WTC11 (cell line): ENCODE measurements at regions not wholly inside any gene's neighbourhood (a gene's known extent, or its start where the extent isn't known, plus 50 kb on each side); places are given as distances from the start of the nearest gene placed in this dataset.

ENCODE experiments used
- ATAC-seq: fragments of 200-7000 bp; cut with Tn5 transposase; 2 replicates; pipeline ENCODE4 v1.10.0; 2021; ENCODE audit warnings: mild to moderate bottlenecking, moderate library complexity
- CTCF ChIA-PET: fragments of 300-600 bp; sonication (Branson Sonifier 250); formaldehyde crosslinking; loops from one replicate; lab custom pipeline; 2021; ENCODE audit warnings: antibody characterized with exemption; lab: Charles Lee
- POLR2A ChIA-PET: fragments of 350-600 bp; sonication (Branson Sonifier 250); formaldehyde crosslinking; loops from one replicate; lab custom pipeline; 2021; ENCODE audit warnings: antibody characterized with exemption; lab: Charles Lee
- DNase-seq: peaks from one replicate; pipeline ENCODE4 v3.0.0; 2021; ENCODE audit warnings: low spot score
- H3K27ac Mint-ChIP-seq: 2 replicates; pipeline ENCODE4 v1.8.0; 2021; ENCODE audit warnings: mixed read lengths
- H3K27me3 Mint-ChIP-seq: 2 replicates; pipeline ENCODE4 v1.8.0; 2021; ENCODE audit warnings: low read depth, mild to moderate bottlenecking, moderate library complexity, mixed read lengths
- H3K36me3 Mint-ChIP-seq: 2 replicates; pipeline ENCODE4 v1.8.0; 2021; ENCODE audit warnings: mixed read lengths
- H3K4me1 Mint-ChIP-seq: 2 replicates; pipeline ENCODE4 v1.8.0; 2022; ENCODE audit warnings: mixed read lengths
- H3K4me3 Mint-ChIP-seq: 2 replicates; pipeline ENCODE4 v1.8.0; 2021; ENCODE audit warnings: mild to moderate bottlenecking, moderate library complexity, mixed read lengths
- H3K9me3 Mint-ChIP-seq: 2 replicates; pipeline ENCODE4 v1.8.0; 2021; ENCODE audit warnings: mixed read lengths
- AR ChIP-seq: fragments of 250-450 bp; sonication (Bioruptor Pico); IDR thresholded peaks from 2 replicates; pipeline ENCODE4 v1.9.0; 2021; ENCODE audit warnings: mild to moderate bottlenecking
- ATF3 ChIP-seq: sonication (generic); formaldehyde crosslinking; conservative IDR thresholded peaks from 2 replicates; pipeline ENCODE4 v1.8.1; 2022; ENCODE audit warnings: mild to moderate bottlenecking, missing genetic modification reagents
- ATF6 ChIP-seq: sonication (generic); formaldehyde crosslinking; IDR thresholded peaks from 2 replicates; pipeline ENCODE4 v1.8.1; 2023; ENCODE audit warnings: mild to moderate bottlenecking, missing genetic modification reagents
- CREM ChIP-seq: sonication (generic); formaldehyde crosslinking; IDR thresholded peaks from 2 replicates; pipeline ENCODE4 v1.8.1; 2022; ENCODE audit warnings: mild to moderate bottlenecking, missing genetic modification reagents, moderate library complexity
- E2F4 ChIP-seq: sonication (generic); formaldehyde crosslinking; IDR thresholded peaks from 2 replicates; pipeline ENCODE4 v1.8.1; 2022; ENCODE audit warnings: low read depth, mild to moderate bottlenecking, moderate library complexity, missing genetic modification reagents, borderline replicate concordance
- ELF4 ChIP-seq: sonication (generic); formaldehyde crosslinking; IDR thresholded peaks from 2 replicates; pipeline ENCODE4 v1.8.1; 2022; ENCODE audit warnings: low read depth, mild to moderate bottlenecking, moderate library complexity, missing genetic modification reagents
- ERG ChIP-seq: fragments of 250-450 bp; sonication (Bioruptor Pico); IDR thresholded peaks from 2 replicates; pipeline ENCODE4 v1.8.0; 2021; ENCODE audit warnings: mild to moderate bottlenecking
- ESRRA ChIP-seq: sonication (generic); formaldehyde crosslinking; IDR thresholded peaks from 2 replicates; pipeline ENCODE4 v1.8.1; 2022; ENCODE audit warnings: mild to moderate bottlenecking, missing genetic modification reagents, borderline replicate concordance
- FOXK1 ChIP-seq: sonication (generic); formaldehyde crosslinking; IDR thresholded peaks from 2 replicates; pipeline ENCODE4 v1.8.0; 2022; ENCODE audit warnings: mild to moderate bottlenecking, moderate library complexity, missing genetic modification reagents
- GABPB1 ChIP-seq: sonication (generic); formaldehyde crosslinking; IDR thresholded peaks from 2 replicates; pipeline ENCODE4 v1.8.1; 2023; ENCODE audit warnings: mild to moderate bottlenecking, missing genetic modification reagents
- IRF2 ChIP-seq: sonication (generic); formaldehyde crosslinking; IDR thresholded peaks from 2 replicates; pipeline ENCODE4 v1.8.0; 2022; ENCODE audit warnings: low read depth, missing genetic modification reagents, borderline replicate concordance
- JAZF1 ChIP-seq: fragments of 250-450 bp; sonication (Bioruptor Pico); IDR thresholded peaks from 2 replicates; pipeline ENCODE4 v1.9.0; 2021; ENCODE audit warnings: moderate library complexity, mild to moderate bottlenecking, inconsistent platforms
- KAT7 ChIP-seq: sonication (generic); formaldehyde crosslinking; IDR thresholded peaks from 2 replicates; pipeline ENCODE4 v1.8.1; 2023; ENCODE audit warnings: missing genetic modification reagents, mild to moderate bottlenecking, borderline replicate concordance
- NFATC4 ChIP-seq: fragments of 250-450 bp; sonication (Bioruptor Pico); IDR thresholded peaks from 2 replicates; pipeline ENCODE4 v1.9.0; 2021; ENCODE audit warnings: mild to moderate bottlenecking
- NFE2L1 ChIP-seq: sonication (generic); formaldehyde crosslinking; IDR thresholded peaks from 2 replicates; pipeline ENCODE4 v1.8.1; 2023; ENCODE audit warnings: missing genetic modification reagents
- OVOL2 ChIP-seq: fragments of 250-450 bp; sonication (Bioruptor Pico); IDR thresholded peaks from 2 replicates; pipeline ENCODE4 v1.9.0; 2021; ENCODE audit warnings: mild to moderate bottlenecking, borderline replicate concordance
- SMAD4 ChIP-seq: sonication (generic); formaldehyde crosslinking; IDR thresholded peaks from 2 replicates; pipeline ENCODE4 v1.8.0; 2022; ENCODE audit warnings: mild to moderate bottlenecking, missing genetic modification reagents
- SOX15 ChIP-seq: fragments of 250-450 bp; sonication (Bioruptor Pico); IDR thresholded peaks from 2 replicates; pipeline ENCODE4 v1.9.0; 2021; ENCODE audit warnings: mild to moderate bottlenecking
- TCF7 ChIP-seq: sonication (generic); formaldehyde crosslinking; IDR thresholded peaks from 2 replicates; pipeline ENCODE4 v1.8.0; 2022; ENCODE audit warnings: mild to moderate bottlenecking, low read depth, missing genetic modification reagents, moderate library complexity
- TEAD4 ChIP-seq: sonication (generic); formaldehyde crosslinking; IDR thresholded peaks from 2 replicates; pipeline ENCODE4 v1.8.0; 2022; ENCODE audit warnings: mild to moderate bottlenecking, missing genetic modification reagents
- ZBTB43 ChIP-seq: sonication (generic); formaldehyde crosslinking; IDR thresholded peaks from 2 replicates; pipeline ENCODE4 v1.8.1; 2023; ENCODE audit warnings: mild to moderate bottlenecking, missing genetic modification reagents
- ZNF121 ChIP-seq: sonication (generic); formaldehyde crosslinking; IDR thresholded peaks from 2 replicates; pipeline ENCODE4 v1.8.0; 2023; ENCODE audit warnings: missing genetic modification reagents
- ZNF138 ChIP-seq: sonication (generic); formaldehyde crosslinking; conservative IDR thresholded peaks from 2 replicates; pipeline ENCODE4 v1.8.1; 2022; ENCODE audit warnings: mild to moderate bottlenecking, moderate library complexity, missing genetic modification reagents
- ZNF317 ChIP-seq: sonication (generic); formaldehyde crosslinking; IDR thresholded peaks from 2 replicates; pipeline ENCODE4 v1.8.1; 2023; ENCODE audit warnings: low read depth, mild to moderate bottlenecking, moderate library complexity, missing genetic modification reagents, borderline replicate concordance
- ZNF396 ChIP-seq: fragments of 250-450 bp; sonication (Bioruptor Pico); IDR thresholded peaks from 2 replicates; pipeline ENCODE4 v1.8.0; 2021; ENCODE audit warnings: mild to moderate bottlenecking, moderate library complexity, borderline replicate concordance
- ZNF416 ChIP-seq: fragments of 250-450 bp; sonication (Bioruptor Pico); IDR thresholded peaks from 2 replicates; pipeline ENCODE4 v1.9.0; 2021; ENCODE audit warnings: mild to moderate bottlenecking, inconsistent platforms
- ZNF423 ChIP-seq: fragments of 250-450 bp; sonication (Bioruptor Pico); IDR thresholded peaks from 2 replicates; pipeline ENCODE4 v2.1.2; 2022; ENCODE audit warnings: mild to moderate bottlenecking, moderate library complexity

GRCh38 chr3:26102376-26102775, 312.5 kb downstream of the OXSM start:
- Mint-ChIP-seq H3K4me1 (peaks cover 26% of the 10 kb centered on the region), H3K27me3 (no peaks in the 10 kb centered on the region; the same call in none of the 2 replicates), H3K4me3 (no peak overlapping the region), H3K27ac (no peak overlapping the region), H3K9me3 (peaks cover 21% of the 10 kb centered on the region), H3K36me3 (peaks cover 13% of the 10 kb centered on the region)
- DNase-seq (no peak), ATAC-seq (no peak)
- TF ChIP-seq ZNF423 (CRISPR knock-in tag), result no peak
- no peak for TF ChIP-seq ERG (CRISPR knock-in tag)
- no peak for TF ChIP-seq ZBTB43 (CRISPR knock-in tag)
- TF ChIP-seq NFATC4 (CRISPR knock-in tag), result no peak
- TF ChIP-seq ATF3 (CRISPR knock-in tag), result no peak
- no peak for TF ChIP-seq OVOL2 (CRISPR knock-in tag)
- TF ChIP-seq ZNF317, result no peak
- no peak for TF ChIP-seq TCF7 (CRISPR knock-in tag)
- TF ChIP-seq ZNF138 (CRISPR knock-in tag), result no peak
- no peak for TF ChIP-seq GABPB1
- TF ChIP-seq E2F4 (CRISPR knock-in tag), result no peak
- no peak for TF ChIP-seq FOXK1 (CRISPR knock-in tag)
- TF ChIP-seq SOX15, result no peak
- no peak for TF ChIP-seq NFE2L1 (CRISPR knock-in tag)
- CTCF ChIA-PET, result no interaction called here
- POLR2A ChIA-PET, result no interaction called here

- ATAC-seq (peak; percentile 38; the same call in 1 of the 2 replicates), DNase-seq (no peak)
- ChIA-PET CTCF (no interaction called here), POLR2A (no interaction called here)
- Mint-ChIP-seq H3K36me3 (no peaks in the 10 kb centered on the region), H3K4me3 (no peak overlapping the region), H3K4me1 (peaks cover 26% of the 10 kb centered on the region), H3K9me3 (0 out of 2 replicates have a peak, but pooled peaks cover 5% of the 10 kb centered on the region), H3K27me3 (no peaks in the 10 kb centered on the region; the same call in none of the 2 replicates)
- no peak for TF ChIP-seq KAT7 (CRISPR knock-in tag)
- no peak for TF ChIP-seq ZNF416 (CRISPR knock-in tag)
- TF ChIP-seq IRF2 (CRISPR knock-in tag), result no peak
- TF ChIP-seq CREM (CRISPR knock-in tag), result no peak
- no peak for TF ChIP-seq ZNF121
- TF ChIP-seq AR, result no peak
- no peak for TF ChIP-seq ELF4 (CRISPR knock-in tag)
- TF ChIP-seq ZNF423 (CRISPR knock-in tag), result no peak
- TF ChIP-seq SOX15, result no peak
- TF ChIP-seq ESRRA, result no peak
- TF ChIP-seq JAZF1, result no peak
- TF ChIP-seq ATF6 (CRISPR knock-in tag), result no peak
- no peak for TF ChIP-seq ERG (CRISPR knock-in tag)
- no peak for TF ChIP-seq ZNF396 (CRISPR knock-in tag)
- no peak for TF ChIP-seq SMAD4 (CRISPR knock-in tag)
- TF ChIP-seq TEAD4, result no peak
- TF ChIP-seq, all 79 proteins: peak for 0
- no peak overlapping the region for H3K27ac Mint-ChIP-seq
These were observed 315.0 kb downstream of the OXSM start for GRCh38 chr3:26104851-26105251.
